Colonic mucosa (tissue), 4 donors: ENCODE measurements at regions not wholly inside any gene's neighbourhood (a gene's known extent, or its start where the extent isn't known, plus 50 kb on each side); places are given as distances from the start of the nearest gene placed in this dataset.

ENCODE experiments used
- DNase-seq: peaks from one replicate; pipeline ENCODE4 v3.0.0-alpha.2; 2020
- H3K27ac ChIP-seq: fragments of 200-600 bp; one replicate; pipeline ENCODE4 v1.8.0; 2021
- H3K27me3 ChIP-seq: fragments of 200-600 bp; one replicate; pipeline ENCODE4 v1.8.0; 2021
- H3K36me3 ChIP-seq: fragments of 200-600 bp; one replicate; pipeline ENCODE4 v1.8.0; 2021
- H3K4me1 ChIP-seq: fragments of 200-600 bp; one replicate; pipeline ENCODE4 v1.8.0; 2021; ENCODE audit warnings: mild to moderate bottlenecking
- H3K4me3 ChIP-seq: fragments of 200-600 bp; one replicate; pipeline ENCODE4 v1.8.0; 2021
- H3K9ac ChIP-seq, 2 donors: one replicate each; pipeline ENCODE4 v1.7.0; 2013; ENCODE audit warnings: control low read depth in 2 of 2, low read depth in 2 of 2, low read length in 2 of 2
- H3K9me3 ChIP-seq: fragments of 200-600 bp; one replicate; pipeline ENCODE4 v1.8.0; 2021
- intact Hi-C: fragments of 100-400 bp; cut with DNase I; formaldehyde crosslinking; loops from one replicate; pipeline ENCODE4 v1.14.1; 2022
- TF ChIP-seq, protein P1 (sequence below): fragments of 200-600 bp; IDR thresholded peaks from one replicate; pipeline ENCODE4 v1.8.0; 2022; ENCODE audit warnings: antibody characterized with exemption, mild to moderate bottlenecking
- donor health status: healthy.
- donor health status: DM: no; HTN: no; CAD: no.
- donor health status: DM: no; HTN: no; CAD: no.

DNA sequence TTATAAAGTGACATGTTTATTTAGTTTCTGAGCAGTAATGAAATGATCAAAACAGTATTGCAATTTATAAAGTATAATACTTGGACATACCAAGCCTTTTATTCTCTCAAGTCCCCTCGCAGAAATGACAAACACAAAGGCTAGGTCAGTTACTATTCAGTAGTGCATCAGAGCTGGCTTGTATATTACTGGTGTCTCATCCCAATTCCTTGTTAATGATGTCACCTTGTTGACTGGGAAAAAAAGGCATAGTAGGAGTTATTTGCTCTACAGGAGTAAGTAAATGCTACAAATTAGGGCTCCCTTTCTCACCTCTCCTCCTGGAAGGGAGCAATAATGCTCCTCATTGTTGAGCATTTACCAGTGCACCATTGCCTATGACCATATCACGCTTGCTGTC is 317.6 kb downstream of the CHL1 start:
- TF ChIP-seq, protein P1, sequence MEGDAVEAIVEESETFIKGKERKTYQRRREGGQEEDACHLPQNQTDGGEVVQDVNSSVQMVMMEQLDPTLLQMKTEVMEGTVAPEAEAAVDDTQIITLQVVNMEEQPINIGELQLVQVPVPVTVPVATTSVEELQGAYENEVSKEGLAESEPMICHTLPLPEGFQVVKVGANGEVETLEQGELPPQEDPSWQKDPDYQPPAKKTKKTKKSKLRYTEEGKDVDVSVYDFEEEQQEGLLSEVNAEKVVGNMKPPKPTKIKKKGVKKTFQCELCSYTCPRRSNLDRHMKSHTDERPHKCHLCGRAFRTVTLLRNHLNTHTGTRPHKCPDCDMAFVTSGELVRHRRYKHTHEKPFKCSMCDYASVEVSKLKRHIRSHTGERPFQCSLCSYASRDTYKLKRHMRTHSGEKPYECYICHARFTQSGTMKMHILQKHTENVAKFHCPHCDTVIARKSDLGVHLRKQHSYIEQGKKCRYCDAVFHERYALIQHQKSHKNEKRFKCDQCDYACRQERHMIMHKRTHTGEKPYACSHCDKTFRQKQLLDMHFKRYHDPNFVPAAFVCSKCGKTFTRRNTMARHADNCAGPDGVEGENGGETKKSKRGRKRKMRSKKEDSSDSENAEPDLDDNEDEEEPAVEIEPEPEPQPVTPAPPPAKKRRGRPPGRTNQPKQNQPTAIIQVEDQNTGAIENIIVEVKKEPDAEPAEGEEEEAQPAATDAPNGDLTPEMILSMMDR: no peak
- Histone ChIP-seq H3K9me3 (no peaks in the 10 kb centered on the region), H3K36me3 (no peaks in the 10 kb centered on the region)

DNA sequence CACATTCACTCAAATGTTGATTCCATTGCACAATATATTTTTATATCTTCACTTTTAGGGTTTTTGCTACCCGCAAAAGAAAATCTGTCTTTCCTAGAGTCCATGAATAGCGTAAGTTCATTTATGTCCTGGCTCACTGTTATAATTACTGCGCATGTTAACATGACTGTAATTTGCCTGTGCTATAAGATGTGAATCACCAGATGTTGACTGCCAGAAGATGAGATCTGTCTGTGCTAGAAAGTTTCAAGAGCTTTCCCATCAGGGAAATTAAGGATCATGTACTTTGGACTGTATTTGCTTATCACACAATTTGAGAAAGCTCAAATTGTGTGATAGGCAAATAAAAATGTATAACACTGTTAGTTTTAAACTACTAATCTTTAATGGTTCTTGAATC is 322.5 kb downstream of the CHL1 start:
- H3K27ac ChIP-seq: no peak overlapping the region
- H3K4me3 ChIP-seq: no peak overlapping the region
- no peak overlapping the region for H3K9ac ChIP-seq
- no peaks in the 10 kb centered on the region for H3K27me3 ChIP-seq
- DNase-seq: no peak
- no peaks in the 10 kb centered on the region for H3K9me3 ChIP-seq
- intact Hi-C loops: no loop called here
- TF ChIP-seq, protein P1: no peak
- H3K4me1 ChIP-seq: no peaks in the 10 kb centered on the region
- no peaks in the 10 kb centered on the region for H3K36me3 ChIP-seq

More for the DNA sequence above, 317.6 kb downstream of the CHL1 start:
- H3K27ac ChIP-seq: no peak overlapping the region
- intact Hi-C loops: no loop called here
- no peaks in the 10 kb centered on the region for H3K4me1 ChIP-seq
- no peak overlapping the region for H3K9ac ChIP-seq
- DNase-seq: no peak
- no peaks in the 10 kb centered on the region for H3K27me3 ChIP-seq
- no peak overlapping the region for H3K4me3 ChIP-seq

DNA sequence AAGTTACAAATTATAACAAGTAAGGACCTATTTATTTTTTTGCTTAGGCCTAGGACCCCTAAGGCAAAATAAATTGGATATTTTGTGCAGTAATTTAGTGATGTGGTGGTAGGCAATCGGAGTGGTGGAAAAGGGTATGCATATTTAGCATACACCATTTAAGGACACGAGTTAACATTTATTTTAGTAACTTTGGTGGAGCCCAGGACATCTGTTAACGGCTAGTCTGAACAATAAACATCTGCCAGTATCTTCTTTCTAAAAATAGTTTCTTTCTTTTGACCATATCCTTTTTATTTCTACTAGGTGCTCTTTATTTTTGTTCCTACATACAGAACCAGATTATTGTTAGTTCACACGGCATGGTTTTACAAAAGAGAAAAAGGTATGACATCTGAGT is 326.3 kb downstream of the CHL1 start:
- no peaks in the 10 kb centered on the region for H3K4me1 ChIP-seq
- TF ChIP-seq, protein P1: no peak
- intact Hi-C loops: no loop called here
- H3K9ac ChIP-seq: no peak overlapping the region
- no peaks in the 10 kb centered on the region for H3K9me3 ChIP-seq
- H3K36me3 ChIP-seq: no peaks in the 10 kb centered on the region
- H3K27me3 ChIP-seq: no peaks in the 10 kb centered on the region
- no peak overlapping the region for H3K27ac ChIP-seq
- no peak for DNase-seq
- H3K4me3 ChIP-seq: no peak overlapping the region

DNA sequence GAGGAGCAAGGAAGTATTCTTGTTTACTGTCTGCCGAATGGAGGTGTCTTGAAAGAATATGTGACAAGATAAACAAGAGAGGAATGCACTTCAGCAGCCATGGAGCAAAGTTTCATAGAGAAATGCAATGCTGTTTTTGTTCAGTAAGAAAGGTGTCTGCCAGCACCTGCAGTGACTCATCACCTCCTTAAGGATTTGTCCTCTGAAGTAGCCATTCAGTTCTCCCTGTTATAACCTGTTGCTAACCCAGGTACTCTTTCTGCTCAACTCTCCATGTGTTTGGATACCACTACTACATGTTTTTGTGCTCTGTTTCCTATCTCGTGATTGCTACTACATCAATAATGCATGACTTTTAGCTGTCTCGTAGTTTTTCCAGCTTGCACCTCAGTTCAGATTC is 328.9 kb downstream of the CHL1 start:
- H3K27me3 ChIP-seq: no peaks in the 10 kb centered on the region
- H3K4me3 ChIP-seq: no peak overlapping the region
- no peak overlapping the region for H3K27ac ChIP-seq
- H3K36me3 ChIP-seq: no peaks in the 10 kb centered on the region
- DNase-seq: no peak
- no peak overlapping the region for H3K9ac ChIP-seq
- intact Hi-C loops: no loop called here
- H3K9me3 ChIP-seq: no peaks in the 10 kb centered on the region
- TF ChIP-seq, protein P1: no peak
- no peaks in the 10 kb centered on the region for H3K4me1 ChIP-seq

DNA sequence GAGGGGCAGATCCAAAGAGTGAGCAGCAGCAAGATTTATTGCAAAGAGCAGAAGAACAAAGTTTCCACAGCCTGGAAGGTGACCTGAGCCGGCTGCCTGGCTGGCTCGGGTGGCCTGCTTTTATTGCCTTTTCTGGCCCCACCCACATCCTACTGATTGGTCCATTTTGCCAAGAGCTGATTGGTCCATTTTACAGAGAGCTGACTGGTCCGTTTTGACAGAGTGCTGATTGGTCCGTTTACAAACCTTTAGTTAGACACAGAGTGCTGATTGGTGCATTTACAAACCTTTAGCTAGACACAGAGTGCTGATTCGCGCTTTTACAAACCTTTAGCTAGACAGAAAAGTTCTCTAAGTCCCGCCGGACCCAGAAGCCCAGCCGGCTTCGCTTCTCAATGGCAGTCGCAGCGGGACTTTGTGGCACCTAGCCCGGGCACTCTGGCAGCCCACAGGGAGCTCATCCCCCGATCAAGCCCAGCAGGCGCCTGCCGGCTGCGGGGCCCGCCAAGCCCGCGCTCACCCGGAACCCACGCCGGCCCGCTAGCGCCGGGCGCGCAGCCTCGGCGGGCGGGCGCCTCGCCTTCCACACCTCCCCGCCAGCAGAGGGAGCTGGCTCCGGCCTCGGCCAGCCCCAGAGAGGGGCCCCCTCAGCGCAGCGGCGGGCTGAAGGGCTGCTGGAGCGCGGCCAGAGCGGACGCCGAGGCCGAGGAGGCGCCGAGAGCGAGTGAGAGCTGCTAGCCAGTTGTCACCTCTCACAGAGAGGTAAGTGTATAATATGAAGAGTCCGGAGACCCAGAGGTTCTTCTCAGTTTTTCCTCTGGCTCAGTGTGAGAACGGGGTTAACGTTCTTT is 339.2 kb downstream of the CHL1 start:
- Histone ChIP-seq H3K4me1 (no peaks in the 10 kb centered on the region), H3K27ac (no peak overlapping the region), H3K4me3 (peak overlapping the region; percentile 11), H3K9ac (no peak overlapping the region), H3K9me3 (no peaks in the 10 kb centered on the region), H3K27me3 (no peaks in the 10 kb centered on the region), H3K36me3 (no peaks in the 10 kb centered on the region)
- peak; percentile 21 for DNase-seq
- intact Hi-C loops: no loop called here
- TF ChIP-seq, protein P1: no peak
